Panc1 (cell line): ENCODE measurements at regions not wholly inside any gene's neighbourhood (a gene's known extent, or its start where the extent isn't known, plus 50 kb on each side); places are given as distances from the start of the nearest gene placed in this dataset.

ENCODE experiments used
- CTCF ChIP-seq: fragments of 450-650 bp; IDR thresholded peaks from 2 replicates; pipeline ENCODE4 v1.5.1; 2017; ENCODE audit warnings: mild to moderate bottlenecking
- POLR2AphosphoS5 ChIP-seq: IDR thresholded peaks from 2 replicates; pipeline ENCODE4 v1.6.1; 2012; ENCODE audit warnings: mild to moderate bottlenecking, low read depth, low read length, moderate library complexity
- REST ChIP-seq, 2 experiments: IDR thresholded peaks; 2 replicates each; pipeline ENCODE4 v1.6.1; 2011 to 2012; ENCODE audit warnings: low read depth in 2 of 2, control low read depth in 1 of 2, low read length in 1 of 2, mild to moderate bottlenecking in 1 of 2, moderate library complexity in 1 of 2; ENCODE audit not compliant: insufficient read depth in 1 of 2
- SIN3A ChIP-seq: IDR thresholded peaks from 2 replicates; pipeline ENCODE4 v1.6.1; 2012; ENCODE audit warnings: low read depth, mild to moderate bottlenecking, low read length, moderate library complexity, borderline replicate concordance; ENCODE audit not compliant: insufficient read depth
- TCF7L2 ChIP-seq: IDR thresholded peaks from 2 replicates; pipeline ENCODE4 v1.6.1; 2011; ENCODE audit warnings: mild to moderate bottlenecking, low read depth, low read length, inconsistent platforms

GRCh38 chr13:78197231-78197630 lies 278.6 kb upstream of the EDNRB start:
- TF ChIP-seq CTCF (no peak), POLR2AphosphoS5 (no peak), REST (IDR thresholded peaks at IDR 0.05; ENCODE audit: insufficient read depth in 1 of 2, low read depth in 2 of 2, low read length in 1 of 2) (no peak), SIN3A (no peak), TCF7L2 (no peak)
